A549 (cell line): ENCODE measurements at regions not wholly inside any gene's neighbourhood (a gene's known extent, or its start where the extent isn't known, plus 50 kb on each side); places are given as distances from the start of the nearest gene placed in this dataset.

Experiments used
- NFE2L2 ChIP-seq: fragments of 150-350 bp; conservative IDR thresholded peaks from 2 replicates; pipeline ENCODE4 v1.6.1; 2014; ENCODE audit warnings: low read length
- POLR2AphosphoS2 ChIP-seq: conservative IDR thresholded peaks from 2 replicates; pipeline ENCODE4 v1.6.1; 2012; ENCODE audit warnings: low read length, improper control_type of control experiment, inconsistent platforms
- TF ChIP-seq, protein P1 (sequence below): fragments of >200 bp; sonication (Bioruptor Twin); formaldehyde crosslinking; IDR thresholded peaks from 3 replicates; pipeline ENCODE4 v1.5.1; 2016

DNA sequence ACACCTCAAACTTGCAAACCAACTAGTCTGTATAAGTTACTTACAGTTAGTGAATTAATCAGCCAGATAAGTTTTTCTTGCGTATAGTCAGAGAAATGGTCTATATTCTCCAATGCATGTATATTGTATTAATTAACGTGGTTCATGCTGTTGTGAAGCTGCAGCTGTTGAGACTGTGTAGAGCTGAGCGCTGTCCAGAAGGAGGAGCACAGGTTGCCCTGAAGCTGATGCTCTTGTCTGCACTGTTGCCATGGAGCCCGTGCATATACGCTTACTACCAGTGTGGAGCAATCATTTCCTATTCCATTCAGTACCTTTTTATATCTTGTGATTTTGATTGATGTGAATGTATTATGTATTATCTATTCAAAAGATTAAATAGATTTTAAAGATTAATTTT lies 74.3 kb upstream of the ARID2 start:
- no peak for TF ChIP-seq NFE2L2
- TF ChIP-seq POLR2AphosphoS2, result no peak
- TF ChIP-seq, protein P1, sequence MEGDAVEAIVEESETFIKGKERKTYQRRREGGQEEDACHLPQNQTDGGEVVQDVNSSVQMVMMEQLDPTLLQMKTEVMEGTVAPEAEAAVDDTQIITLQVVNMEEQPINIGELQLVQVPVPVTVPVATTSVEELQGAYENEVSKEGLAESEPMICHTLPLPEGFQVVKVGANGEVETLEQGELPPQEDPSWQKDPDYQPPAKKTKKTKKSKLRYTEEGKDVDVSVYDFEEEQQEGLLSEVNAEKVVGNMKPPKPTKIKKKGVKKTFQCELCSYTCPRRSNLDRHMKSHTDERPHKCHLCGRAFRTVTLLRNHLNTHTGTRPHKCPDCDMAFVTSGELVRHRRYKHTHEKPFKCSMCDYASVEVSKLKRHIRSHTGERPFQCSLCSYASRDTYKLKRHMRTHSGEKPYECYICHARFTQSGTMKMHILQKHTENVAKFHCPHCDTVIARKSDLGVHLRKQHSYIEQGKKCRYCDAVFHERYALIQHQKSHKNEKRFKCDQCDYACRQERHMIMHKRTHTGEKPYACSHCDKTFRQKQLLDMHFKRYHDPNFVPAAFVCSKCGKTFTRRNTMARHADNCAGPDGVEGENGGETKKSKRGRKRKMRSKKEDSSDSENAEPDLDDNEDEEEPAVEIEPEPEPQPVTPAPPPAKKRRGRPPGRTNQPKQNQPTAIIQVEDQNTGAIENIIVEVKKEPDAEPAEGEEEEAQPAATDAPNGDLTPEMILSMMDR, result no peak
